HepG2 (cell line): ENCODE measurements at regions not wholly inside any gene's neighbourhood (a gene's known extent, or its start where the extent isn't known, plus 50 kb on each side); places are given as distances from the start of the nearest gene placed in this dataset.

Source experiments
- CHCHD3 ChIP-seq: sonication (generic); formaldehyde crosslinking; IDR thresholded peaks from 2 replicates; pipeline ENCODE4 v1.8.0; 2022; ENCODE audit warnings: mild to moderate bottlenecking, missing genetic modification reagents, moderate library complexity
- JUND ChIP-seq: sonication (generic); formaldehyde crosslinking; IDR thresholded peaks from 2 replicates; pipeline ENCODE4 v1.8.0; 2022; ENCODE audit warnings: mild to moderate bottlenecking, missing genetic modification reagents
- MXD4 ChIP-seq: IDR thresholded peaks from 2 replicates; pipeline ENCODE4 v1.6.1; 2016; ENCODE audit warnings: mild to moderate bottlenecking, missing biosample characterization, missing genetic modification reagents
- SNRNP70 ChIP-seq: fragments of 200-400 bp; formaldehyde crosslinking; IDR thresholded peaks from 2 replicates; pipeline ENCODE4 v1.6.1; 2017; ENCODE audit warnings: mild to moderate bottlenecking, low read depth, low read length, moderate library complexity
- TF ChIP-seq, protein P1 (sequence below): sonication (generic); formaldehyde crosslinking; IDR thresholded peaks from 2 replicates; pipeline ENCODE4 v1.4.0; 2020; ENCODE audit warnings: missing genetic modification reagents
- TF ChIP-seq, protein P2 (sequence below): sonication (generic); formaldehyde crosslinking; IDR thresholded peaks from 2 replicates; pipeline ENCODE4 v1.5.0; 2020; ENCODE audit warnings: missing genetic modification reagents
- TF ChIP-seq, protein P3 (sequence below): sonication (generic); formaldehyde crosslinking; IDR thresholded peaks from 2 replicates; pipeline ENCODE4 v1.5.0; 2020; ENCODE audit warnings: mild to moderate bottlenecking, missing genetic modification reagents, moderate library complexity
- TF ChIP-seq, protein P4 (sequence below): IDR thresholded peaks from 2 replicates; pipeline ENCODE4 v1.6.1; 2012; ENCODE audit warnings: low read length, improper control_type of control experiment

DNA sequence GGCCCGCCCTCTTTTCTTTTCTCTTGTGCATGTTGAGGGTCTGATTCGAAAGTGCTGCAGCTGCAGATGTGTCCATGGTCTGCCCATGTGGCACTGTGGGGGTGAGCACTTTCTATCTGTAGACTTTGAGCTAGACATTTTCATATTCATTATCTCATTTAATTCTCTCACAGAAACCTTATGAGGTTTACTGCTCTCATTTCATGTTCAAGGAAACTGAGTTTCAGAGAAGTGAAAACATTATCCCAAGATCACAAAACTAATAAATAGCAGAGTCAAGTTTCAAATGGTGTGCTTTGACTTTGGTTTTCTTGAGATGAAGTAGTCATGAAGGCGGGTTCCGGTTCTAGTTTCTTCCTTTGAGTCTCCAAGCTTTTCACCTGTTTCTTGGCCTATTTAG is 536.5 kb upstream of the ZNF462 start:
- TF ChIP-seq, protein P1, sequence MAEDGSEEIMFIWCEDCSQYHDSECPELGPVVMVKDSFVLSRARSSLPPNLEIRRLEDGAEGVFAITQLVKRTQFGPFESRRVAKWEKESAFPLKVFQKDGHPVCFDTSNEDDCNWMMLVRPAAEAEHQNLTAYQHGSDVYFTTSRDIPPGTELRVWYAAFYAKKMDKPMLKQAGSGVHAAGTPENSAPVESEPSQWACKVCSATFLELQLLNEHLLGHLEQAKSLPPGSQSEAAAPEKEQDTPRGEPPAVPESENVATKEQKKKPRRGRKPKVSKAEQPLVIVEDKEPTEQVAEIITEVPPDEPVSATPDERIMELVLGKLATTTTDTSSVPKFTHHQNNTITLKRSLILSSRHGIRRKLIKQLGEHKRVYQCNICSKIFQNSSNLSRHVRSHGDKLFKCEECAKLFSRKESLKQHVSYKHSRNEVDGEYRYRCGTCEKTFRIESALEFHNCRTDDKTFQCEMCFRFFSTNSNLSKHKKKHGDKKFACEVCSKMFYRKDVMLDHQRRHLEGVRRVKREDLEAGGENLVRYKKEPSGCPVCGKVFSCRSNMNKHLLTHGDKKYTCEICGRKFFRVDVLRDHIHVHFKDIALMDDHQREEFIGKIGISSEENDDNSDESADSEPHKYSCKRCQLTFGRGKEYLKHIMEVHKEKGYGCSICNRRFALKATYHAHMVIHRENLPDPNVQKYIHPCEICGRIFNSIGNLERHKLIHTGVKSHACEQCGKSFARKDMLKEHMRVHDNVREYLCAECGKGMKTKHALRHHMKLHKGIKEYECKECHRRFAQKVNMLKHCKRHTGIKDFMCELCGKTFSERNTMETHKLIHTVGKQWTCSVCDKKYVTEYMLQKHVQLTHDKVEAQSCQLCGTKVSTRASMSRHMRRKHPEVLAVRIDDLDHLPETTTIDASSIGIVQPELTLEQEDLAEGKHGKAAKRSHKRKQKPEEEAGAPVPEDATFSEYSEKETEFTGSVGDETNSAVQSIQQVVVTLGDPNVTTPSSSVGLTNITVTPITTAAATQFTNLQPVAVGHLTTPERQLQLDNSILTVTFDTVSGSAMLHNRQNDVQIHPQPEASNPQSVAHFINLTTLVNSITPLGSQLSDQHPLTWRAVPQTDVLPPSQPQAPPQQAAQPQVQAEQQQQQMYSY (CRISPR knock-in tag) = no peak
- TF ChIP-seq CHCHD3 (CRISPR knock-in tag) (no peak), MXD4 (no peak), SNRNP70 (no peak), JUND (CRISPR knock-in tag) (no peak)
- TF ChIP-seq, protein P2, sequence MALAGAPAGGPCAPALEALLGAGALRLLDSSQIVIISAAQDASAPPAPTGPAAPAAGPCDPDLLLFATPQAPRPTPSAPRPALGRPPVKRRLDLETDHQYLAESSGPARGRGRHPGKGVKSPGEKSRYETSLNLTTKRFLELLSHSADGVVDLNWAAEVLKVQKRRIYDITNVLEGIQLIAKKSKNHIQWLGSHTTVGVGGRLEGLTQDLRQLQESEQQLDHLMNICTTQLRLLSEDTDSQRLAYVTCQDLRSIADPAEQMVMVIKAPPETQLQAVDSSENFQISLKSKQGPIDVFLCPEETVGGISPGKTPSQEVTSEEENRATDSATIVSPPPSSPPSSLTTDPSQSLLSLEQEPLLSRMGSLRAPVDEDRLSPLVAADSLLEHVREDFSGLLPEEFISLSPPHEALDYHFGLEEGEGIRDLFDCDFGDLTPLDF (CRISPR knock-in tag) = no peak
- TF ChIP-seq, protein P3, sequence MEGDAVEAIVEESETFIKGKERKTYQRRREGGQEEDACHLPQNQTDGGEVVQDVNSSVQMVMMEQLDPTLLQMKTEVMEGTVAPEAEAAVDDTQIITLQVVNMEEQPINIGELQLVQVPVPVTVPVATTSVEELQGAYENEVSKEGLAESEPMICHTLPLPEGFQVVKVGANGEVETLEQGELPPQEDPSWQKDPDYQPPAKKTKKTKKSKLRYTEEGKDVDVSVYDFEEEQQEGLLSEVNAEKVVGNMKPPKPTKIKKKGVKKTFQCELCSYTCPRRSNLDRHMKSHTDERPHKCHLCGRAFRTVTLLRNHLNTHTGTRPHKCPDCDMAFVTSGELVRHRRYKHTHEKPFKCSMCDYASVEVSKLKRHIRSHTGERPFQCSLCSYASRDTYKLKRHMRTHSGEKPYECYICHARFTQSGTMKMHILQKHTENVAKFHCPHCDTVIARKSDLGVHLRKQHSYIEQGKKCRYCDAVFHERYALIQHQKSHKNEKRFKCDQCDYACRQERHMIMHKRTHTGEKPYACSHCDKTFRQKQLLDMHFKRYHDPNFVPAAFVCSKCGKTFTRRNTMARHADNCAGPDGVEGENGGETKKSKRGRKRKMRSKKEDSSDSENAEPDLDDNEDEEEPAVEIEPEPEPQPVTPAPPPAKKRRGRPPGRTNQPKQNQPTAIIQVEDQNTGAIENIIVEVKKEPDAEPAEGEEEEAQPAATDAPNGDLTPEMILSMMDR (CRISPR knock-in tag) = no peak
- TF ChIP-seq, protein P4, sequence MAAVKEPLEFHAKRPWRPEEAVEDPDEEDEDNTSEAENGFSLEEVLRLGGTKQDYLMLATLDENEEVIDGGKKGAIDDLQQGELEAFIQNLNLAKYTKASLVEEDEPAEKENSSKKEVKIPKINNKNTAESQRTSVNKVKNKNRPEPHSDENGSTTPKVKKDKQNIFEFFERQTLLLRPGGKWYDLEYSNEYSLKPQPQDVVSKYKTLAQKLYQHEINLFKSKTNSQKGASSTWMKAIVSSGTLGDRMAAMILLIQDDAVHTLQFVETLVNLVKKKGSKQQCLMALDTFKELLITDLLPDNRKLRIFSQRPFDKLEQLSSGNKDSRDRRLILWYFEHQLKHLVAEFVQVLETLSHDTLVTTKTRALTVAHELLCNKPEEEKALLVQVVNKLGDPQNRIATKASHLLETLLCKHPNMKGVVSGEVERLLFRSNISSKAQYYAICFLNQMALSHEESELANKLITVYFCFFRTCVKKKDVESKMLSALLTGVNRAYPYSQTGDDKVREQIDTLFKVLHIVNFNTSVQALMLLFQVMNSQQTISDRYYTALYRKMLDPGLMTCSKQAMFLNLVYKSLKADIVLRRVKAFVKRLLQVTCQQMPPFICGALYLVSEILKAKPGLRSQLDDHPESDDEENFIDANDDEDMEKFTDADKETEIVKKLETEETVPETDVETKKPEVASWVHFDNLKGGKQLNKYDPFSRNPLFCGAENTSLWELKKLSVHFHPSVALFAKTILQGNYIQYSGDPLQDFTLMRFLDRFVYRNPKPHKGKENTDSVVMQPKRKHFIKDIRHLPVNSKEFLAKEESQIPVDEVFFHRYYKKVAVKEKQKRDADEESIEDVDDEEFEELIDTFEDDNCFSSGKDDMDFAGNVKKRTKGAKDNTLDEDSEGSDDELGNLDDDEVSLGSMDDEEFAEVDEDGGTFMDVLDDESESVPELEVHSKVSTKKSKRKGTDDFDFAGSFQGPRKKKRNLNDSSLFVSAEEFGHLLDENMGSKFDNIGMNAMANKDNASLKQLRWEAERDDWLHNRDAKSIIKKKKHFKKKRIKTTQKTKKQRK = no peak
